ENCODE measurements at regions not wholly inside any gene's neighbourhood (a gene's known extent, or its start where the extent isn't known, plus 50 kb on each side); places are given as distances from the start of the nearest gene placed in this dataset.

GRCh38 chr11:112540261-112540660 lies 279.6 kb upstream of the PLET1 start:
- no peak overlapping the region for H3K4me3 ChIP-seq (ENCODE audit: low read depth, low read length)
- H3K36me3 ChIP-seq (ENCODE audit: control insufficient read depth, insufficient read depth, low read length) = no peaks in the 10 kb centered on the region
- no peaks in the 10 kb centered on the region for H3K27me3 ChIP-seq (ENCODE audit: control insufficient read depth, insufficient read depth, low read length)
- DNase-seq (ENCODE audit: low read depth) = no peak
- no peak for TF ChIP-seq CTCF (IDR thresholded peaks at IDR 0.05; ENCODE audit: insufficient read depth, low read length, poor library complexity, severe bottlenecking)

- Histone ChIP-seq H3K36me3 (ENCODE audit: control insufficient read depth, insufficient read depth, low read length) (no peaks in the 10 kb centered on the region), H3K27me3 (ENCODE audit: control insufficient read depth, insufficient read depth, low read length) (no peaks in the 10 kb centered on the region), H3K4me3 (ENCODE audit: low read depth, low read length) (no peak overlapping the region)
- DNase-seq (ENCODE audit: low read depth) = no peak
- TF ChIP-seq CTCF (IDR thresholded peaks at IDR 0.05; ENCODE audit: insufficient read depth, low read length, poor library complexity, severe bottlenecking) = no peak
These were observed 280.7 kb upstream of the PLET1 start for GRCh38 chr11:112541140-112542046.

- no peak for DNase-seq (ENCODE audit: low read depth)
- Histone ChIP-seq H3K27me3 (ENCODE audit: control insufficient read depth, insufficient read depth, low read length) (no peaks in the 10 kb centered on the region), H3K36me3 (ENCODE audit: control insufficient read depth, insufficient read depth, low read length) (no peaks in the 10 kb centered on the region), H3K4me3 (ENCODE audit: low read depth, low read length) (no peak overlapping the region)
- TF ChIP-seq CTCF (IDR thresholded peaks at IDR 0.05; ENCODE audit: insufficient read depth, low read length, poor library complexity, severe bottlenecking) = no peak
These were observed 281.8 kb upstream of the PLET1 start for GRCh38 chr11:112542479-112542878.

GRCh38 chr11:112543390-112543789 lies 282.7 kb upstream of the PLET1 start:
- no peak for TF ChIP-seq CTCF (IDR thresholded peaks at IDR 0.05; ENCODE audit: insufficient read depth, low read length, poor library complexity, severe bottlenecking)
- H3K36me3 ChIP-seq (ENCODE audit: control insufficient read depth, insufficient read depth, low read length) = no peaks in the 10 kb centered on the region
- DNase-seq (ENCODE audit: low read depth) = no peak
- H3K4me3 ChIP-seq (ENCODE audit: low read depth, low read length) = no peak overlapping the region
- no peaks in the 10 kb centered on the region for H3K27me3 ChIP-seq (ENCODE audit: control insufficient read depth, insufficient read depth, low read length)

GRCh38 chr11:112548641-112549040 lies 288.0 kb upstream of the PLET1 start:
- TF ChIP-seq CTCF (IDR thresholded peaks at IDR 0.05; ENCODE audit: insufficient read depth, low read length, poor library complexity, severe bottlenecking) = no peak
- H3K27me3 ChIP-seq (ENCODE audit: control insufficient read depth, insufficient read depth, low read length) = peaks cover 2% of the 10 kb centered on the region
- H3K4me3 ChIP-seq (ENCODE audit: low read depth, low read length) = no peak overlapping the region
- no peak for DNase-seq (ENCODE audit: low read depth)
- H3K36me3 ChIP-seq (ENCODE audit: control insufficient read depth, insufficient read depth, low read length) = no peaks in the 10 kb centered on the region
